Adrenal gland (tissue), 9 donors: ENCODE measurements at regions not wholly inside any gene's neighbourhood (a gene's known extent, or its start where the extent isn't known, plus 50 kb on each side); places are given as distances from the start of the nearest gene placed in this dataset.

ENCODE experiments used
- DNase-seq, 7 donors: peaks; one replicate each; pipeline ENCODE4 v3.0.0-alpha.2; 2019 to 2020
- H3K27ac ChIP-seq, 5 donors: fragments of 200-600 bp; sonication (generic) in 4 of 5; 1 replicate in 3 of 5; 2 replicates in 2 of 5; pipeline versions ENCODE4 v1.5.1 to v1.8.0; 2016 to 2020; ENCODE audit warnings: mild to moderate bottlenecking in 1 of 5
- H3K27me3 ChIP-seq: fragments of 200-600 bp; 2 replicates; pipeline ENCODE4 v1.8.0; 2021
- H3K36me3 ChIP-seq, 2 donors: fragments of 200-600 bp; replicated peaks in 1 of 2; 1 replicate in 1 of 2; 2 replicates in 1 of 2; pipeline versions ENCODE4 v1.5.1 to v1.8.0; 2018 to 2022
- H3K4me1 ChIP-seq, 2 donors: fragments of 200-600 bp; replicated peaks in 1 of 2; 1 replicate in 1 of 2; 2 replicates in 1 of 2; pipeline versions ENCODE4 v1.5.1 to v1.8.0; 2018 to 2021
- H3K4me3 ChIP-seq, 4 donors: fragments of 200-600 bp; sonication (generic) in 3 of 4; one replicate each; pipeline ENCODE4 v1.5.1; 2016 to 2018
- H3K9me3 ChIP-seq, 3 donors: fragments of 200-600 bp; sonication (generic) in 1 of 3; replicated peaks in 1 of 3; 1 replicate in 2 of 3; 2 replicates in 1 of 3; pipeline versions ENCODE4 v1.5.1 to v1.8.0; 2016 to 2021
- POLR2A ChIP-seq, 2 donors: fragments of 450-650 bp; IDR thresholded peaks; one replicate each; pipeline ENCODE4 v1.6.1; 2017; ENCODE audit warnings: antibody characterized with exemption in 2 of 2, mild to moderate bottlenecking in 2 of 2, moderate library complexity in 1 of 2
- WGBS, 4 donors: extraction: QIAGEN DNeasy Blood & Tissue Kit in 2 of 4; methylation state at CpG; one replicate each; pipeline versions ENCODE4 v1.1.5 to v1.1.7; 2013 to 2017; 5-methylcytosine and 5-hydroxymethylcytosine counted together
- intact Hi-C, 2 donors: fragments of 100-400 bp; cut with DNase I; formaldehyde crosslinking; loops; one replicate each; pipeline versions ENCODE4 v1.14.1 to v1.15.0; 2022 to 2023
- TF ChIP-seq, protein P1 (sequence below), 6 experiments: fragments of 450-650 bp in 4 of 6; fragments of 200-600 bp in 2 of 6; sonication (generic) in 1 of 6; IDR thresholded peaks; 1 replicate in 5 of 6; 2 replicates in 1 of 6; pipeline versions ENCODE4 v1.5.1 to v1.8.0; 2016 to 2021; ENCODE audit warnings: antibody characterized with exemption in 6 of 6, mild to moderate bottlenecking in 2 of 6, moderate library complexity in 1 of 6
- donor health status: healthy with polysubstance abuse.
- donor health status: Bipolar disorder and iron deficiency.
- donor health status: DM: yes; HTN: yes; CAD: no.
- donor health status: DM: no; HTN: no; CAD: no.
- donor health status: DM: no; HTN: no; CAD: no.

- WGBS, 4 donors: 83 to 93% (median 90%) methylated on average over 1 of the region's 1 CpG
- H3K4me3 ChIP-seq: no peak overlapping the region
- H3K27ac ChIP-seq: no peak overlapping the region
- no peaks in the 10 kb centered on the region for H3K27me3 ChIP-seq
- TF ChIP-seq, protein P1, sequence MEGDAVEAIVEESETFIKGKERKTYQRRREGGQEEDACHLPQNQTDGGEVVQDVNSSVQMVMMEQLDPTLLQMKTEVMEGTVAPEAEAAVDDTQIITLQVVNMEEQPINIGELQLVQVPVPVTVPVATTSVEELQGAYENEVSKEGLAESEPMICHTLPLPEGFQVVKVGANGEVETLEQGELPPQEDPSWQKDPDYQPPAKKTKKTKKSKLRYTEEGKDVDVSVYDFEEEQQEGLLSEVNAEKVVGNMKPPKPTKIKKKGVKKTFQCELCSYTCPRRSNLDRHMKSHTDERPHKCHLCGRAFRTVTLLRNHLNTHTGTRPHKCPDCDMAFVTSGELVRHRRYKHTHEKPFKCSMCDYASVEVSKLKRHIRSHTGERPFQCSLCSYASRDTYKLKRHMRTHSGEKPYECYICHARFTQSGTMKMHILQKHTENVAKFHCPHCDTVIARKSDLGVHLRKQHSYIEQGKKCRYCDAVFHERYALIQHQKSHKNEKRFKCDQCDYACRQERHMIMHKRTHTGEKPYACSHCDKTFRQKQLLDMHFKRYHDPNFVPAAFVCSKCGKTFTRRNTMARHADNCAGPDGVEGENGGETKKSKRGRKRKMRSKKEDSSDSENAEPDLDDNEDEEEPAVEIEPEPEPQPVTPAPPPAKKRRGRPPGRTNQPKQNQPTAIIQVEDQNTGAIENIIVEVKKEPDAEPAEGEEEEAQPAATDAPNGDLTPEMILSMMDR (IDR thresholded peaks at IDR 0.05): no peak
- no peak for TF ChIP-seq POLR2A (IDR thresholded peaks at IDR 0.05)
- no peaks in the 10 kb centered on the region for H3K36me3 ChIP-seq
- intact Hi-C loops: no loop called here
- DNase-seq: no peak
- peaks cover 0 to 10% of the 10 kb centered on the region in 2 donors for H3K4me1 ChIP-seq
- H3K9me3 ChIP-seq: no peaks in the 10 kb centered on the region
Observed at GRCh38 chr12:91609283-91609682, 426.7 kb upstream of the DCN start.

DNA sequence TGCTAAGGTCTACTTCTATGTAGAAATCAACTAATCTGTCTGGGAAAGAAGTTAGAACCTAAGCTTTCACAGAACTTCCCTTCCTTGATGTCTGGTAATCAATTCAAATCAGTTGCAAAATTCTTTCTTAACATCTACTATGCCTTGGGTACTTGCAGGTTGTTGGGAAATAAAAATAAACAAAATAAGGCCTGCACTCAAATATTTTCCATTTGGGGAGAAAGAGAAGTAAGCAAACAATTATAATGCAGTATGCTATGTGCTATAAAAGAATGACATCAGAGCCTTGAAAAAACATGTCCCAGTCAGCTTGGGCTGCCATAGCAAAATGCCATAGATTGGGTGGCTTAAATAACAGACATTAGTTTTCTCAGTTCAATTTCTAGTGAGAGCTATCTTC is 425.9 kb upstream of the DCN start:
- no peak overlapping the region for H3K4me3 ChIP-seq
- intact Hi-C loops: no loop called here
- H3K9me3 ChIP-seq: no peaks in the 10 kb centered on the region
- H3K36me3 ChIP-seq: no peaks in the 10 kb centered on the region
- H3K27ac ChIP-seq: no peak overlapping the region
- no peaks in the 10 kb centered on the region for H3K27me3 ChIP-seq
- TF ChIP-seq, protein P1 (IDR thresholded peaks at IDR 0.05): no peak
- no peak for TF ChIP-seq POLR2A (IDR thresholded peaks at IDR 0.05)
- H3K4me1 ChIP-seq: peaks cover 0 to 7% of the 10 kb centered on the region in 2 donors
- DNase-seq: no peak

GRCh38 chr12:91606662-91607377 is 424.2 kb upstream of the DCN start:
- TF ChIP-seq, protein P1 (IDR thresholded peaks at IDR 0.05): no peak
- TF ChIP-seq POLR2A (IDR thresholded peaks at IDR 0.05): no peak
- H3K27me3 ChIP-seq: no peaks in the 10 kb centered on the region
- no peaks in the 10 kb centered on the region for H3K36me3 ChIP-seq
- H3K27ac ChIP-seq: no peak overlapping the region
- 87 to 92% (median 88%) methylated on average over 3 of the region's 3 CpGs for WGBS, 4 donors
- H3K9me3 ChIP-seq: no peaks in the 10 kb centered on the region
- no peak for DNase-seq
- intact Hi-C loops: no loop called here
- no peak overlapping the region for H3K4me3 ChIP-seq
- peaks cover 0 to 5% of the 10 kb centered on the region in 2 donors for H3K4me1 ChIP-seq

GRCh38 chr12:91604897-91605296 is 422.3 kb upstream of the DCN start:
- intact Hi-C loops: no loop called here

More at GRCh38 chr12:91604897-91605296, 422.3 kb upstream of the DCN start:
- no peak for DNase-seq
- Histone ChIP-seq H3K4me1 (peaks cover 0 to 5% of the 10 kb centered on the region in 2 donors), H3K4me3 (no peak overlapping the region), H3K9me3 (no peaks in the 10 kb centered on the region), H3K27ac (no peak overlapping the region), H3K36me3 (no peaks in the 10 kb centered on the region), H3K27me3 (no peaks in the 10 kb centered on the region)
- TF ChIP-seq, protein P1 (IDR thresholded peaks at IDR 0.05): no peak
- no peak for TF ChIP-seq POLR2A (IDR thresholded peaks at IDR 0.05)
- WGBS, 4 donors: 63 to 70% (median 64%) methylated on average over 6 of the region's 6 CpGs
